DND-41 (cell line): ENCODE measurements at regions not wholly inside any gene's neighbourhood (a gene's known extent, or its start where the extent isn't known, plus 50 kb on each side); places are given as distances from the start of the nearest gene placed in this dataset.

ENCODE experiments used
- ATAC-seq: fragments of 200-7000 bp; cut with Tn5 transposase; 3 replicates; pipeline ENCODE4 v1.9.1; 2021; ENCODE audit warnings: low read depth; ENCODE audit not compliant: insufficient read depth
- DNase-seq: peaks from one replicate; pipeline ENCODE4 v3.0.0-alpha.2; 2020
- H2AFZ ChIP-seq: 2 replicates; pipeline ENCODE4 v1.6.0; 2012; ENCODE audit warnings: low read depth, low read length
- H3K27ac ChIP-seq: 2 replicates; pipeline ENCODE4 v1.5.1; 2012; ENCODE audit warnings: low read length, inconsistent platforms
- H3K27me3 ChIP-seq: fragments of 200-600 bp; sonication (generic); 2 replicates; pipeline ENCODE4 v1.6.0; 2012; ENCODE audit warnings: low read length, mild to moderate bottlenecking, inconsistent platforms; ENCODE audit not compliant: insufficient read depth, poor library complexity
- H3K36me3 ChIP-seq: 2 replicates; pipeline ENCODE4 v1.5.1; 2012; ENCODE audit warnings: low read length, inconsistent platforms; ENCODE audit not compliant: insufficient read depth
- H3K4me1 ChIP-seq: 2 replicates; pipeline ENCODE4 v1.5.1; 2012; ENCODE audit warnings: mild to moderate bottlenecking, low read length; ENCODE audit not compliant: insufficient read depth
- H3K4me2 ChIP-seq: 2 replicates; pipeline ENCODE4 v1.6.0; 2012; ENCODE audit warnings: mild to moderate bottlenecking, moderate library complexity, low read length, inconsistent platforms; ENCODE audit not compliant: insufficient read depth
- H3K4me3 ChIP-seq, 2 experiments: fragments of 200-600 bp in 1 of 2; shearing (Covaris generic) in 1 of 2; 2 replicates each; pipeline ENCODE4 v1.5.1; 2012 to 2016; ENCODE audit warnings: inconsistent platforms in 2 of 2, low read length in 2 of 2, mild to moderate bottlenecking in 2 of 2, low read depth in 1 of 2, moderate library complexity in 1 of 2
- H3K79me2 ChIP-seq: 2 replicates; pipeline ENCODE4 v1.6.0; 2012; ENCODE audit warnings: low read length, inconsistent platforms; ENCODE audit not compliant: insufficient read depth
- H3K9ac ChIP-seq: 2 replicates; pipeline ENCODE4 v1.6.0; 2012; ENCODE audit warnings: low read depth, mild to moderate bottlenecking, inconsistent platforms, low read length, moderate library complexity
- H3K9me3 ChIP-seq: 2 replicates; pipeline ENCODE4 v1.5.1; 2012; ENCODE audit warnings: low read length, moderate library complexity, mild to moderate bottlenecking, inconsistent platforms; ENCODE audit not compliant: insufficient read depth, severe bottlenecking
- H4K20me1 ChIP-seq: 2 replicates; pipeline ENCODE4 v1.6.0; 2012; ENCODE audit warnings: low read length; ENCODE audit not compliant: insufficient read depth
- CTCF ChIP-seq: IDR thresholded peaks from 2 replicates; pipeline ENCODE4 v1.5.1; 2012; ENCODE audit warnings: borderline replicate concordance, low read length, moderate library complexity, mild to moderate bottlenecking; ENCODE audit not compliant: poor library complexity, severe bottlenecking; ENCODE audit errors: extremely low read depth
- EZH2 ChIP-seq: IDR thresholded peaks from 3 replicates; pipeline ENCODE4 v1.6.1; 2012; ENCODE audit warnings: borderline replicate concordance, low read depth, mild to moderate bottlenecking, moderate library complexity, low read length, inconsistent platforms; ENCODE audit not compliant: severe bottlenecking

GRCh38 chr2:235219048-235219447, 267.2 kb downstream of the SH3BP4 start:
- Histone ChIP-seq H3K4me2 (no peak overlapping the region), H3K27ac (no peak overlapping the region), H3K79me2 (no peaks in the 10 kb centered on the region), H3K27me3 (peaks cover 7% of the 10 kb centered on the region), H3K4me1 (no peaks in the 10 kb centered on the region), H2AFZ (no peak overlapping the region), H3K9ac (no peak overlapping the region), H3K4me3 (no peak overlapping the region), H3K36me3 (no peaks in the 10 kb centered on the region), H4K20me1 (no peaks in the 10 kb centered on the region; the same call in 1 of the 2 replicates), H3K9me3 (no peaks in the 10 kb centered on the region)
- DNase-seq = no peak
- TF ChIP-seq EZH2 (no peak), CTCF (no peak)
- ATAC-seq = no peak

- Histone ChIP-seq H4K20me1 (no peaks in the 10 kb centered on the region), H3K4me1 (no peaks in the 10 kb centered on the region), H3K79me2 (no peaks in the 10 kb centered on the region), H3K27ac (no peak overlapping the region), H3K9me3 (no peaks in the 10 kb centered on the region), H3K27me3 (peaks cover 9% of the 10 kb centered on the region), H2AFZ (no peak overlapping the region), H3K9ac (no peak overlapping the region), H3K36me3 (no peaks in the 10 kb centered on the region), H3K4me2 (no peak overlapping the region), H3K4me3 (no peak overlapping the region)
- TF ChIP-seq EZH2 (no peak), CTCF (no peak)
- no peak for ATAC-seq
- no peak for DNase-seq
These were observed 268.5 kb downstream of the SH3BP4 start for GRCh38 chr2:235220331-235220730.

GRCh38 chr2:235223011-235223410, 270.8 kb upstream of the AGAP1 start:
- H3K9ac ChIP-seq = no peak overlapping the region
- H3K4me2 ChIP-seq = no peak overlapping the region
- no peaks in the 10 kb centered on the region for H3K9me3 ChIP-seq
- H3K4me1 ChIP-seq = no peaks in the 10 kb centered on the region
- H4K20me1 ChIP-seq = no peaks in the 10 kb centered on the region
- H3K4me3 ChIP-seq = no peak overlapping the region
- peaks cover 4% of the 10 kb centered on the region for H3K27me3 ChIP-seq
- no peaks in the 10 kb centered on the region for H3K36me3 ChIP-seq
- no peak for TF ChIP-seq EZH2
- TF ChIP-seq CTCF = no peak
- H2AFZ ChIP-seq = no peak overlapping the region
- no peaks in the 10 kb centered on the region for H3K79me2 ChIP-seq
- H3K27ac ChIP-seq = no peak overlapping the region
- ATAC-seq (no peak), DNase-seq (no peak)

GRCh38 chr2:235224410-235224809, 269.4 kb upstream of the AGAP1 start:
- H3K27ac ChIP-seq = no peak overlapping the region
- TF ChIP-seq CTCF (no peak), EZH2 (no peak)

More at GRCh38 chr2:235224410-235224809, 269.4 kb upstream of the AGAP1 start:
- Histone ChIP-seq H3K9me3 (no peaks in the 10 kb centered on the region), H3K4me3 (no peak overlapping the region), H3K4me2 (no peak overlapping the region), H2AFZ (no peak overlapping the region), H3K36me3 (no peaks in the 10 kb centered on the region), H3K27me3 (peaks cover 4% of the 10 kb centered on the region), H3K4me1 (no peaks in the 10 kb centered on the region), H4K20me1 (no peaks in the 10 kb centered on the region), H3K9ac (no peak overlapping the region), H3K79me2 (no peaks in the 10 kb centered on the region)
- DNase-seq (no peak), ATAC-seq (no peak)
